ENCODE measurements at regions not wholly inside any gene's neighbourhood (a gene's known extent, or its start where the extent isn't known, plus 50 kb on each side); places are given as distances from the start of the nearest gene placed in this dataset.

DNA sequence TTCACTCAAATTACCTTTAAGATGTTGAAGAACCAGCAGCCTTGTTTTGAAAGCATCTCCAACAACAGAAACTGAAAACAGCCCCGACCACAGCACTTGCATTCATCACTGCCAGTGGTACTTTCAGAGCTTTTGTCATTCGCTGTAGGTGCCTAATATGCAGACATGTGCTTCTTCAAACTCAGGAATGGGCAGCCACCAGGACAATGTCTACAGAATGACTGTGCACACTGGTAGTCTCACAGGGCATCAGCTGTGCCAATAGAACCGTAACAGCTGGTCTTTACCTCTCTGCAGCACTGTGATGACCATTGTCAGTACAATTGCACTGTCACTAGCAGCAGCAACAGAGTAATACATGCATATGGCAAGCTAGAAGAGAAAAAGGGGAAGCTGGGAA, 1149.7 kb downstream of the STPG2 start:
- TF ChIP-seq, protein P1, sequence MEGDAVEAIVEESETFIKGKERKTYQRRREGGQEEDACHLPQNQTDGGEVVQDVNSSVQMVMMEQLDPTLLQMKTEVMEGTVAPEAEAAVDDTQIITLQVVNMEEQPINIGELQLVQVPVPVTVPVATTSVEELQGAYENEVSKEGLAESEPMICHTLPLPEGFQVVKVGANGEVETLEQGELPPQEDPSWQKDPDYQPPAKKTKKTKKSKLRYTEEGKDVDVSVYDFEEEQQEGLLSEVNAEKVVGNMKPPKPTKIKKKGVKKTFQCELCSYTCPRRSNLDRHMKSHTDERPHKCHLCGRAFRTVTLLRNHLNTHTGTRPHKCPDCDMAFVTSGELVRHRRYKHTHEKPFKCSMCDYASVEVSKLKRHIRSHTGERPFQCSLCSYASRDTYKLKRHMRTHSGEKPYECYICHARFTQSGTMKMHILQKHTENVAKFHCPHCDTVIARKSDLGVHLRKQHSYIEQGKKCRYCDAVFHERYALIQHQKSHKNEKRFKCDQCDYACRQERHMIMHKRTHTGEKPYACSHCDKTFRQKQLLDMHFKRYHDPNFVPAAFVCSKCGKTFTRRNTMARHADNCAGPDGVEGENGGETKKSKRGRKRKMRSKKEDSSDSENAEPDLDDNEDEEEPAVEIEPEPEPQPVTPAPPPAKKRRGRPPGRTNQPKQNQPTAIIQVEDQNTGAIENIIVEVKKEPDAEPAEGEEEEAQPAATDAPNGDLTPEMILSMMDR (IDR thresholded peaks at IDR 0.05; ENCODE audit: low read depth, low read length, poor library complexity, severe bottlenecking) = no peak
- no peak for TF ChIP-seq EZH2phosphoT487 (IDR thresholded peaks at IDR 0.05; ENCODE audit: borderline replicate concordance, low read length)

Measured in DOHH2 (cell line).